ENCODE measurements at regions not wholly inside any gene's neighbourhood (a gene's known extent, or its start where the extent isn't known, plus 50 kb on each side); places are given as distances from the start of the nearest gene placed in this dataset.

DNA sequence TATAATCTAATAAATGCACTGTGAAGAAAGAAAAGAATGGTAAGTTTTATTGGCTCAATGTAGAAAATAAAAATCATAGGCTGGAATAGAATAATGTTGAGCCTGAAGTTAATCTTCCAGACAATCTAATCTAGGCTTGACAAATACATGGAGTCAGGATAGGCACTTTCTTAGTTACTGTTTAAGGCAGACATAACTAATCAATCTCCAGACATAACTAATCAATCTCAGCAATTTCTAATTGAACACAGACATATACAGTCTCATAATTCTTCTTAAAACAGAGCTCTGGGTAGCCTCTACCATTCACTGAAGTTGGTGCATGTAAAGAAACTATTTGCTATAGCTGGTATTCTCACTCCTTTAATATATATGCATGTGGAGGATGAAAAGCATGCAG lies 150.1 kb upstream of the CTAGE1 start:
- Histone ChIP-seq H3K9me3 (ENCODE audit: low read length) (no peaks in the 10 kb centered on the region), H4K20me1 (ENCODE audit: insufficient read depth) (no peaks in the 10 kb centered on the region)

DNA sequence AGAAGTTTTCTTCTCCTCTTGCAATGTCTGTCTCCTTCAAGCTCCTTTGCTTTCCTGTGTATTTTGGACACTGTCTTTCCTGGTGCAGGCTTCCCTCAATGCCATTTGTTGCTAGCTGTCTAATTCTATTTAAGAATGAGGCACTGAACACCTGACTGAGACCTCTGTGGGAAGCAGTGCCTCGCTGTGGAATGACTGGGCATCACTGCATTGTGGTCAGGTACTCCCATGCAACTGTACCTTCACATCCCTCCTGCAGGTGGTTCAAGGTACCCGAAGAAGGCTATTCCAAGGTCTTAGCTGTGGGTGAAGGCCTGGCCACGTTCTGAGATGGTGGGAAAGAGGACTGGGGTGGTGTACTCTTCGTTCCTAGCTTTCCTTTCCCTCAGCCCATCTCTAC lies 152.8 kb upstream of the CTAGE1 start:
- Histone ChIP-seq H3K9ac (ENCODE audit: low read length) (no peak overlapping the region), H3F3A (ENCODE audit: insufficient read depth, low read length, poor library complexity, severe bottlenecking) (no peaks in the 10 kb centered on the region), H3K4me2 (ENCODE audit: low read length) (no peak overlapping the region), H3K9me3 (ENCODE audit: low read length) (no peaks in the 10 kb centered on the region), H2AFZ (ENCODE audit: low read depth, low read length) (no peak overlapping the region), H3K79me2 (replicated peaks; ENCODE audit: insufficient read depth, low read length) (no peaks in the 10 kb centered on the region), H3K27ac (ENCODE audit: low read length) (no peak overlapping the region), H3K4me3 (ENCODE audit: low read length) (no peak overlapping the region), H3K27me3 (ENCODE audit: insufficient read depth, low read depth, low read length) (no peaks in the 10 kb centered on the region), H4K20me1 (ENCODE audit: insufficient read depth) (no peaks in the 10 kb centered on the region), H3K9me2 (ENCODE audit: insufficient read depth, low read length) (no peaks in the 10 kb centered on the region), H3K36me3 (ENCODE audit: insufficient read depth, low read length) (no peaks in the 10 kb centered on the region)
- TF ChIP-seq RAD21 (conservative IDR thresholded peaks at IDR 0.05) (no peak), TAF1 (IDR thresholded peaks at IDR 0.05; ENCODE audit: low read depth) (no peak), POLR2AphosphoS5 (IDR thresholded peaks at IDR 0.05) (no peak), SMC3 (conservative IDR thresholded peaks at IDR 0.05; ENCODE audit: poor library complexity) (no peak), EP300 (conservative IDR thresholded peaks at IDR 0.05; ENCODE audit: poor library complexity, severe bottlenecking) (no peak), MXI1 (conservative IDR thresholded peaks at IDR 0.05; ENCODE audit: poor library complexity, severe bottlenecking) (no peak), EZH2 (IDR thresholded peaks at IDR 0.05; ENCODE audit: borderline replicate concordance, insufficient read depth, low read length, poor library complexity, severe bottlenecking) (no peak)
- TF ChIP-seq, protein P1, sequence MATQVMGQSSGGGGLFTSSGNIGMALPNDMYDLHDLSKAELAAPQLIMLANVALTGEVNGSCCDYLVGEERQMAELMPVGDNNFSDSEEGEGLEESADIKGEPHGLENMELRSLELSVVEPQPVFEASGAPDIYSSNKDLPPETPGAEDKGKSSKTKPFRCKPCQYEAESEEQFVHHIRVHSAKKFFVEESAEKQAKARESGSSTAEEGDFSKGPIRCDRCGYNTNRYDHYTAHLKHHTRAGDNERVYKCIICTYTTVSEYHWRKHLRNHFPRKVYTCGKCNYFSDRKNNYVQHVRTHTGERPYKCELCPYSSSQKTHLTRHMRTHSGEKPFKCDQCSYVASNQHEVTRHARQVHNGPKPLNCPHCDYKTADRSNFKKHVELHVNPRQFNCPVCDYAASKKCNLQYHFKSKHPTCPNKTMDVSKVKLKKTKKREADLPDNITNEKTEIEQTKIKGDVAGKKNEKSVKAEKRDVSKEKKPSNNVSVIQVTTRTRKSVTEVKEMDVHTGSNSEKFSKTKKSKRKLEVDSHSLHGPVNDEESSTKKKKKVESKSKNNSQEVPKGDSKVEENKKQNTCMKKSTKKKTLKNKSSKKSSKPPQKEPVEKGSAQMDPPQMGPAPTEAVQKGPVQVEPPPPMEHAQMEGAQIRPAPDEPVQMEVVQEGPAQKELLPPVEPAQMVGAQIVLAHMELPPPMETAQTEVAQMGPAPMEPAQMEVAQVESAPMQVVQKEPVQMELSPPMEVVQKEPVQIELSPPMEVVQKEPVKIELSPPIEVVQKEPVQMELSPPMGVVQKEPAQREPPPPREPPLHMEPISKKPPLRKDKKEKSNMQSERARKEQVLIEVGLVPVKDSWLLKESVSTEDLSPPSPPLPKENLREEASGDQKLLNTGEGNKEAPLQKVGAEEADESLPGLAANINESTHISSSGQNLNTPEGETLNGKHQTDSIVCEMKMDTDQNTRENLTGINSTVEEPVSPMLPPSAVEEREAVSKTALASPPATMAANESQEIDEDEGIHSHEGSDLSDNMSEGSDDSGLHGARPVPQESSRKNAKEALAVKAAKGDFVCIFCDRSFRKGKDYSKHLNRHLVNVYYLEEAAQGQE (IDR thresholded peaks at IDR 0.05; ENCODE audit: borderline replicate concordance), result no peak
- TF ChIP-seq, protein P2, sequence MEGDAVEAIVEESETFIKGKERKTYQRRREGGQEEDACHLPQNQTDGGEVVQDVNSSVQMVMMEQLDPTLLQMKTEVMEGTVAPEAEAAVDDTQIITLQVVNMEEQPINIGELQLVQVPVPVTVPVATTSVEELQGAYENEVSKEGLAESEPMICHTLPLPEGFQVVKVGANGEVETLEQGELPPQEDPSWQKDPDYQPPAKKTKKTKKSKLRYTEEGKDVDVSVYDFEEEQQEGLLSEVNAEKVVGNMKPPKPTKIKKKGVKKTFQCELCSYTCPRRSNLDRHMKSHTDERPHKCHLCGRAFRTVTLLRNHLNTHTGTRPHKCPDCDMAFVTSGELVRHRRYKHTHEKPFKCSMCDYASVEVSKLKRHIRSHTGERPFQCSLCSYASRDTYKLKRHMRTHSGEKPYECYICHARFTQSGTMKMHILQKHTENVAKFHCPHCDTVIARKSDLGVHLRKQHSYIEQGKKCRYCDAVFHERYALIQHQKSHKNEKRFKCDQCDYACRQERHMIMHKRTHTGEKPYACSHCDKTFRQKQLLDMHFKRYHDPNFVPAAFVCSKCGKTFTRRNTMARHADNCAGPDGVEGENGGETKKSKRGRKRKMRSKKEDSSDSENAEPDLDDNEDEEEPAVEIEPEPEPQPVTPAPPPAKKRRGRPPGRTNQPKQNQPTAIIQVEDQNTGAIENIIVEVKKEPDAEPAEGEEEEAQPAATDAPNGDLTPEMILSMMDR (IDR thresholded peaks at IDR 0.05; ENCODE audit: poor library complexity, severe bottlenecking), result no peak

More for the DNA sequence above, 150.1 kb upstream of the CTAGE1 start:
- no peaks in the 10 kb centered on the region for H3K36me3 ChIP-seq (ENCODE audit: insufficient read depth, low read length)
- H2AFZ ChIP-seq (ENCODE audit: low read depth, low read length), result no peak overlapping the region
- no peaks in the 10 kb centered on the region for H3K79me2 ChIP-seq (replicated peaks; ENCODE audit: insufficient read depth, low read length)
- no peak overlapping the region for H3K9ac ChIP-seq (ENCODE audit: low read length)
- H3K27me3 ChIP-seq (ENCODE audit: insufficient read depth, low read depth, low read length), result peaks cover 10% of the 10 kb centered on the region
- TF ChIP-seq, protein P2 (IDR thresholded peaks at IDR 0.05; ENCODE audit: poor library complexity, severe bottlenecking), result no peak
- TF ChIP-seq EP300 (conservative IDR thresholded peaks at IDR 0.05; ENCODE audit: poor library complexity, severe bottlenecking) (no peak), MXI1 (conservative IDR thresholded peaks at IDR 0.05; ENCODE audit: poor library complexity, severe bottlenecking) (no peak), POLR2AphosphoS5 (IDR thresholded peaks at IDR 0.05) (no peak), EZH2 (IDR thresholded peaks at IDR 0.05; ENCODE audit: borderline replicate concordance, insufficient read depth, low read length, poor library complexity, severe bottlenecking) (no peak), SMC3 (conservative IDR thresholded peaks at IDR 0.05; ENCODE audit: poor library complexity) (no peak), TAF1 (IDR thresholded peaks at IDR 0.05; ENCODE audit: low read depth) (no peak), RAD21 (conservative IDR thresholded peaks at IDR 0.05) (no peak)
- TF ChIP-seq, protein P1 (IDR thresholded peaks at IDR 0.05; ENCODE audit: borderline replicate concordance), result no peak
- no peaks in the 10 kb centered on the region for H3K9me2 ChIP-seq (ENCODE audit: insufficient read depth, low read length)
- H3K27ac ChIP-seq (ENCODE audit: low read length), result no peak overlapping the region
- no peak overlapping the region for H3K4me2 ChIP-seq (ENCODE audit: low read length)
- H3K4me3 ChIP-seq (ENCODE audit: low read length), result no peak overlapping the region
- H3F3A ChIP-seq (ENCODE audit: insufficient read depth, low read length, poor library complexity, severe bottlenecking), result no peaks in the 10 kb centered on the region

Measured in neural cell (in vitro differentiated cells).